Neural cell (in vitro differentiated cells): ENCODE measurements at regions not wholly inside any gene's neighbourhood (a gene's known extent, or its start where the extent isn't known, plus 50 kb on each side); places are given as distances from the start of the nearest gene placed in this dataset.

Experiments used
- H2AFZ ChIP-seq: fragments of 200-600, 300-800 bp; sonication (generic), shearing (Covaris generic); 2 replicates; pipeline ENCODE4 v1.6.0; 2014; ENCODE audit warnings: low read depth, mild to moderate bottlenecking, antibody characterized with exemption, low read length, moderate library complexity
- H3F3A ChIP-seq: fragments of 200-600 bp; shearing (Covaris generic); 2 replicates; pipeline ENCODE4 v1.6.1; 2016; ENCODE audit warnings: mild to moderate bottlenecking, moderate library complexity, mixed read lengths, antibody characterized with exemption, low read length; ENCODE audit not compliant: insufficient read depth, poor library complexity, severe bottlenecking
- H3K27ac ChIP-seq: fragments of 200-600, 300-800 bp; sonication (generic), shearing (Covaris generic); 2 replicates; pipeline ENCODE4 v1.5.1; 2014; ENCODE audit warnings: mild to moderate bottlenecking, low read length, moderate library complexity
- H3K27me3 ChIP-seq: fragments of 300-800, 200-600 bp; sonication (generic), shearing (Covaris generic); 2 replicates; pipeline ENCODE4 v1.6.0; 2014; ENCODE audit warnings: mild to moderate bottlenecking, low read depth, low read length, moderate library complexity; ENCODE audit not compliant: insufficient read depth
- H3K36me3 ChIP-seq: fragments of 300-800, 200-600 bp; sonication (generic), shearing (Covaris generic); 2 replicates; pipeline ENCODE4 v1.5.1; 2014; ENCODE audit warnings: mild to moderate bottlenecking, antibody characterized with exemption, low read length, moderate library complexity; ENCODE audit not compliant: insufficient read depth
- H3K4me2 ChIP-seq: fragments of 300-800, 200-600 bp; sonication (generic), shearing (Covaris generic); 2 replicates; pipeline ENCODE4 v1.6.0; 2014; ENCODE audit warnings: mild to moderate bottlenecking, low read length
- H3K4me3 ChIP-seq: fragments of 300-800, 200-600 bp; sonication (generic), shearing (Covaris generic); 2 replicates; pipeline ENCODE4 v1.5.1; 2014; ENCODE audit warnings: mild to moderate bottlenecking, low read length, moderate library complexity
- H3K79me2 ChIP-seq: fragments of 200-600 bp; shearing (Covaris generic); replicated peaks from 2 replicates; pipeline ENCODE4 v1.6.0; 2014; ENCODE audit warnings: mild to moderate bottlenecking, low read length, moderate library complexity; ENCODE audit not compliant: insufficient read depth
- H3K9ac ChIP-seq: fragments of 300-800, 200-600 bp; sonication (generic), shearing (Covaris generic); 2 replicates; pipeline ENCODE4 v1.6.1; 2016; ENCODE audit warnings: mild to moderate bottlenecking, low read length, mixed read lengths
- H3K9me2 ChIP-seq: fragments of 200-600 bp; shearing (Covaris generic); 2 replicates; pipeline ENCODE4 v1.6.1; 2016; ENCODE audit warnings: mild to moderate bottlenecking, low read length, mixed read lengths; ENCODE audit not compliant: insufficient read depth
- H3K9me3 ChIP-seq: fragments of 200-600, 300-800 bp; sonication (generic), shearing (Covaris generic); 2 replicates; pipeline ENCODE4 v1.6.1; 2016; ENCODE audit warnings: mild to moderate bottlenecking, mixed run types, low read length, moderate library complexity, mixed read lengths
- H4K20me1 ChIP-seq: fragments of 200-600 bp; shearing (Covaris generic); 2 replicates; pipeline ENCODE4 v1.6.1; 2016; ENCODE audit warnings: mild to moderate bottlenecking, mixed run types; ENCODE audit not compliant: insufficient read depth
- EP300 ChIP-seq: fragments of 450-650 bp; conservative IDR thresholded peaks from 2 replicates; pipeline ENCODE4 v1.6.1; 2014; ENCODE audit warnings: antibody characterized with exemption, mild to moderate bottlenecking, moderate library complexity; ENCODE audit not compliant: poor library complexity, severe bottlenecking
- EZH2 ChIP-seq: fragments of 200-600, 300-800 bp; shearing (Covaris generic), sonication (generic); IDR thresholded peaks from 2 replicates; pipeline ENCODE4 v1.6.1; 2014; ENCODE audit warnings: antibody characterized with exemption, low read length, borderline replicate concordance, mild to moderate bottlenecking; ENCODE audit not compliant: insufficient read depth, poor library complexity, severe bottlenecking
- MXI1 ChIP-seq: fragments of 450-650 bp; conservative IDR thresholded peaks from 2 replicates; pipeline ENCODE4 v1.6.1; 2014; ENCODE audit warnings: antibody characterized with exemption, mild to moderate bottlenecking; ENCODE audit not compliant: poor library complexity, severe bottlenecking
- POLR2AphosphoS5 ChIP-seq: IDR thresholded peaks from 2 replicates; pipeline ENCODE4 v1.6.1; 2012
- RAD21 ChIP-seq: fragments of 450-650 bp; conservative IDR thresholded peaks from 2 replicates; pipeline ENCODE4 v1.6.1; 2014; ENCODE audit warnings: antibody characterized with exemption, mild to moderate bottlenecking, moderate library complexity
- SMC3 ChIP-seq: fragments of 450-650 bp; conservative IDR thresholded peaks from 2 replicates; pipeline ENCODE4 v1.6.1; 2014; ENCODE audit warnings: antibody characterized with exemption, mild to moderate bottlenecking, moderate library complexity; ENCODE audit not compliant: poor library complexity
- TAF1 ChIP-seq: IDR thresholded peaks from 2 replicates; pipeline ENCODE4 v1.6.1; 2012; ENCODE audit warnings: low read depth
- TF ChIP-seq, protein P1 (sequence below): IDR thresholded peaks from 2 replicates; pipeline ENCODE4 v1.6.1; 2012; ENCODE audit warnings: borderline replicate concordance
- TF ChIP-seq, protein P2 (sequence below): fragments of 450-650 bp; IDR thresholded peaks from 2 replicates; pipeline ENCODE4 v1.5.1; 2014; ENCODE audit warnings: antibody characterized with exemption, mild to moderate bottlenecking, moderate library complexity; ENCODE audit not compliant: poor library complexity, severe bottlenecking

DNA sequence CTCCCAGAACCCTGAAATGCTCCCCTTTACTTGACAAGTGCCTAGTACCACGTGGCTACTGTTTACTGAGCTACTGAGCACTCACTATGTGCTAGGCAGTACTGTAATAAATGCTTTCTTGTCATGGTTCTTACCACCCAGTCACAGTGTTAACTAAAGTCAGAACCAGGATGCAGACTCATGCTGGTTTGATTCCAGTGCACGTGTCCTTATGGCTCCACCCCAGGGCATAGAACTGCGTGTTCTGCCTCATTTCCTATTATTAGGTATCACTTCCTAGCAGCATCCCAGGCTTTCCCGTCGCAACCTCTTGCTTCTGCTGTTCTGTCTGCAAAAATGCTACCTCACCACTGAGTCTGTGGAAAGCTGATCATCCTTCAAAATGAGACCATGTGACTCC, 71.7 kb upstream of the DOCK1 start:
- no peaks in the 10 kb centered on the region for H3K79me2 ChIP-seq
- no peaks in the 10 kb centered on the region for H3K36me3 ChIP-seq
- no peaks in the 10 kb centered on the region for H3K27me3 ChIP-seq
- no peak overlapping the region for H3K9ac ChIP-seq
- no peak overlapping the region for H3K27ac ChIP-seq
- H3K9me3 ChIP-seq: no peaks in the 10 kb centered on the region
- H3K4me2 ChIP-seq: no peak overlapping the region
- no peak for TF ChIP-seq POLR2AphosphoS5
- TF ChIP-seq, protein P1, sequence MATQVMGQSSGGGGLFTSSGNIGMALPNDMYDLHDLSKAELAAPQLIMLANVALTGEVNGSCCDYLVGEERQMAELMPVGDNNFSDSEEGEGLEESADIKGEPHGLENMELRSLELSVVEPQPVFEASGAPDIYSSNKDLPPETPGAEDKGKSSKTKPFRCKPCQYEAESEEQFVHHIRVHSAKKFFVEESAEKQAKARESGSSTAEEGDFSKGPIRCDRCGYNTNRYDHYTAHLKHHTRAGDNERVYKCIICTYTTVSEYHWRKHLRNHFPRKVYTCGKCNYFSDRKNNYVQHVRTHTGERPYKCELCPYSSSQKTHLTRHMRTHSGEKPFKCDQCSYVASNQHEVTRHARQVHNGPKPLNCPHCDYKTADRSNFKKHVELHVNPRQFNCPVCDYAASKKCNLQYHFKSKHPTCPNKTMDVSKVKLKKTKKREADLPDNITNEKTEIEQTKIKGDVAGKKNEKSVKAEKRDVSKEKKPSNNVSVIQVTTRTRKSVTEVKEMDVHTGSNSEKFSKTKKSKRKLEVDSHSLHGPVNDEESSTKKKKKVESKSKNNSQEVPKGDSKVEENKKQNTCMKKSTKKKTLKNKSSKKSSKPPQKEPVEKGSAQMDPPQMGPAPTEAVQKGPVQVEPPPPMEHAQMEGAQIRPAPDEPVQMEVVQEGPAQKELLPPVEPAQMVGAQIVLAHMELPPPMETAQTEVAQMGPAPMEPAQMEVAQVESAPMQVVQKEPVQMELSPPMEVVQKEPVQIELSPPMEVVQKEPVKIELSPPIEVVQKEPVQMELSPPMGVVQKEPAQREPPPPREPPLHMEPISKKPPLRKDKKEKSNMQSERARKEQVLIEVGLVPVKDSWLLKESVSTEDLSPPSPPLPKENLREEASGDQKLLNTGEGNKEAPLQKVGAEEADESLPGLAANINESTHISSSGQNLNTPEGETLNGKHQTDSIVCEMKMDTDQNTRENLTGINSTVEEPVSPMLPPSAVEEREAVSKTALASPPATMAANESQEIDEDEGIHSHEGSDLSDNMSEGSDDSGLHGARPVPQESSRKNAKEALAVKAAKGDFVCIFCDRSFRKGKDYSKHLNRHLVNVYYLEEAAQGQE: no peak
- no peak for TF ChIP-seq SMC3
- no peak for TF ChIP-seq TAF1
- no peak for TF ChIP-seq RAD21
- no peak for TF ChIP-seq MXI1
- no peak for TF ChIP-seq EZH2
- TF ChIP-seq, protein P2, sequence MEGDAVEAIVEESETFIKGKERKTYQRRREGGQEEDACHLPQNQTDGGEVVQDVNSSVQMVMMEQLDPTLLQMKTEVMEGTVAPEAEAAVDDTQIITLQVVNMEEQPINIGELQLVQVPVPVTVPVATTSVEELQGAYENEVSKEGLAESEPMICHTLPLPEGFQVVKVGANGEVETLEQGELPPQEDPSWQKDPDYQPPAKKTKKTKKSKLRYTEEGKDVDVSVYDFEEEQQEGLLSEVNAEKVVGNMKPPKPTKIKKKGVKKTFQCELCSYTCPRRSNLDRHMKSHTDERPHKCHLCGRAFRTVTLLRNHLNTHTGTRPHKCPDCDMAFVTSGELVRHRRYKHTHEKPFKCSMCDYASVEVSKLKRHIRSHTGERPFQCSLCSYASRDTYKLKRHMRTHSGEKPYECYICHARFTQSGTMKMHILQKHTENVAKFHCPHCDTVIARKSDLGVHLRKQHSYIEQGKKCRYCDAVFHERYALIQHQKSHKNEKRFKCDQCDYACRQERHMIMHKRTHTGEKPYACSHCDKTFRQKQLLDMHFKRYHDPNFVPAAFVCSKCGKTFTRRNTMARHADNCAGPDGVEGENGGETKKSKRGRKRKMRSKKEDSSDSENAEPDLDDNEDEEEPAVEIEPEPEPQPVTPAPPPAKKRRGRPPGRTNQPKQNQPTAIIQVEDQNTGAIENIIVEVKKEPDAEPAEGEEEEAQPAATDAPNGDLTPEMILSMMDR: no peak
- TF ChIP-seq EP300: no peak
- no peak overlapping the region for H3K4me3 ChIP-seq
- no peaks in the 10 kb centered on the region for H3F3A ChIP-seq
- no peaks in the 10 kb centered on the region for H4K20me1 ChIP-seq
- H3K9me2 ChIP-seq: no peaks in the 10 kb centered on the region
- no peak overlapping the region for H2AFZ ChIP-seq

DNA sequence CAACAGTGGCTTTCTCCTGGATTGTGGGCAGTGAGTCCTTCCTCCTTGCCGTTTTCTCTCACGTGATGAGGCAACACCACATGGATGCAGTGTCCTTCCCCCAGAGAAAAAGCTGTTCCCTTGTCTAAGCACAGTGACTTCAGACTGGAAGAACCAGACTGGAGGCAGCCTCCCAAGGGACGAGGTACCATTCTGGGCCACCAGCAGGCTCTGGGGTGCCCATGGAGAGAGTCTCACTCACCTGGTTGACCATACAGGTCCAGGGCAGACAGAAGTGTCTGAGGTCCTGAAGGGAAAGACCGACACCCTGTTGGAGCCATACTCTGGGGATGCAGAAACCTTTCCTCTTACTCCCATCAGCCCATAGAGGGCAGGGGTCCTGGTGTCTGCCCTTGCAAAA, 69.2 kb upstream of the DOCK1 start:
- Histone ChIP-seq H3F3A (no peaks in the 10 kb centered on the region), H3K4me3 (no peak overlapping the region), H3K79me2 (no peaks in the 10 kb centered on the region), H2AFZ (no peak overlapping the region), H3K36me3 (no peaks in the 10 kb centered on the region), H3K9ac (no peak overlapping the region), H3K4me2 (no peak overlapping the region), H3K27ac (no peak overlapping the region), H3K9me2 (no peaks in the 10 kb centered on the region), H3K9me3 (no peaks in the 10 kb centered on the region), H4K20me1 (no peaks in the 10 kb centered on the region), H3K27me3 (no peaks in the 10 kb centered on the region)
- TF ChIP-seq EP300 (no peak), POLR2AphosphoS5 (no peak), RAD21 (no peak), TAF1 (no peak), MXI1 (no peak), SMC3 (no peak), EZH2 (no peak)
- TF ChIP-seq, protein P1: no peak
- TF ChIP-seq, protein P2: no peak
